Adrenal gland (tissue), 5 donors: ENCODE measurements at regions not wholly inside any gene's neighbourhood (a gene's known extent, or its start where the extent isn't known, plus 50 kb on each side); places are given as distances from the start of the nearest gene placed in this dataset.

Experiments used
- POLR2A ChIP-seq, 2 donors: fragments of 450-650 bp; IDR thresholded peaks; one replicate each; pipeline ENCODE4 v1.6.1; 2017; ENCODE audit warnings: antibody characterized with exemption in 2 of 2, mild to moderate bottlenecking in 2 of 2, moderate library complexity in 1 of 2
- TF ChIP-seq, protein P1 (sequence below), 6 experiments: fragments of 450-650 bp in 4 of 6; fragments of 200-600 bp in 2 of 6; sonication (generic) in 1 of 6; IDR thresholded peaks; 1 replicate in 5 of 6; 2 replicates in 1 of 6; pipeline versions ENCODE4 v1.5.1 to v1.8.0; 2016 to 2021; ENCODE audit warnings: antibody characterized with exemption in 6 of 6, mild to moderate bottlenecking in 2 of 6, moderate library complexity in 1 of 6
- donor health status: DM: no; HTN: no; CAD: no.

DNA sequence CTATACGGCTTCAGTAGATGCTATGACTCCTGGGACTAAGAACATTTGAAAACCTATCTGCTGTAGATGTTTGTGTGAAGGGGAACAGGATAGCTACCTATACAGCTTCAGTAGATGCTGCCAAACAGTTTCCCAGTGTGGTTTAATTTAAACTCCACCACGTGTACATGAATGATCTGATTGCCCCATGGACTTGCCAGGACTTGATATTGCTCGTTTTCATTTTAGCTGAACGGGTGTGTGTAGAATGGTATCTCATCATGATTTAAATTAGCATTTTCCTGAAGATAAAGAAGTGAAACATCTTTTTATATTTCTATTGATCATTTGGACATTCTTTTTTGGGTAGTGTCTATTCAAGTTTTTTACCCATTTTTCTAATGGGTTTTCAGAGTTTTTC lies 77.8 kb upstream of the PIP4K2A start:
- TF ChIP-seq, protein P1, sequence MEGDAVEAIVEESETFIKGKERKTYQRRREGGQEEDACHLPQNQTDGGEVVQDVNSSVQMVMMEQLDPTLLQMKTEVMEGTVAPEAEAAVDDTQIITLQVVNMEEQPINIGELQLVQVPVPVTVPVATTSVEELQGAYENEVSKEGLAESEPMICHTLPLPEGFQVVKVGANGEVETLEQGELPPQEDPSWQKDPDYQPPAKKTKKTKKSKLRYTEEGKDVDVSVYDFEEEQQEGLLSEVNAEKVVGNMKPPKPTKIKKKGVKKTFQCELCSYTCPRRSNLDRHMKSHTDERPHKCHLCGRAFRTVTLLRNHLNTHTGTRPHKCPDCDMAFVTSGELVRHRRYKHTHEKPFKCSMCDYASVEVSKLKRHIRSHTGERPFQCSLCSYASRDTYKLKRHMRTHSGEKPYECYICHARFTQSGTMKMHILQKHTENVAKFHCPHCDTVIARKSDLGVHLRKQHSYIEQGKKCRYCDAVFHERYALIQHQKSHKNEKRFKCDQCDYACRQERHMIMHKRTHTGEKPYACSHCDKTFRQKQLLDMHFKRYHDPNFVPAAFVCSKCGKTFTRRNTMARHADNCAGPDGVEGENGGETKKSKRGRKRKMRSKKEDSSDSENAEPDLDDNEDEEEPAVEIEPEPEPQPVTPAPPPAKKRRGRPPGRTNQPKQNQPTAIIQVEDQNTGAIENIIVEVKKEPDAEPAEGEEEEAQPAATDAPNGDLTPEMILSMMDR (IDR thresholded peaks at IDR 0.05), result no peak
- no peak for TF ChIP-seq POLR2A (IDR thresholded peaks at IDR 0.05)
